Subcutaneous abdominal adipose tissue (tissue), 5 donors: ENCODE measurements at regions not wholly inside any gene's neighbourhood (a gene's known extent, or its start where the extent isn't known, plus 50 kb on each side); places are given as distances from the start of the nearest gene placed in this dataset.
"Not testable (repeated sequence)": the region's sequence is repeated elsewhere in the genome, so short reads cannot be mapped to it uniquely, and the experiment has no call there.

ENCODE experiments used
- H3K27ac ChIP-seq: one replicate; pipeline ENCODE4 v1.7.0; 2013; ENCODE audit warnings: low read depth, mild to moderate bottlenecking, inconsistent platforms, low read length, moderate library complexity
- H3K27me3 ChIP-seq, 5 donors: one replicate each; pipeline ENCODE4 v1.7.0; 2013; ENCODE audit warnings: low read length in 5 of 5, inconsistent platforms in 1 of 5; ENCODE audit not compliant: control insufficient read depth in 5 of 5, insufficient read depth in 4 of 5
- H3K36me3 ChIP-seq, 5 donors: one replicate each; pipeline ENCODE4 v1.7.0; 2013; ENCODE audit warnings: low read length in 5 of 5; ENCODE audit not compliant: control insufficient read depth in 5 of 5, insufficient read depth in 5 of 5
- H3K4me1 ChIP-seq, 5 donors: one replicate each; pipeline ENCODE4 v1.7.0; 2013; ENCODE audit warnings: low read length in 5 of 5, mild to moderate bottlenecking in 3 of 5, moderate library complexity in 1 of 5; ENCODE audit not compliant: control insufficient read depth in 5 of 5, insufficient read depth in 5 of 5
- H3K4me3 ChIP-seq, 5 donors: one replicate each; pipeline ENCODE4 v1.7.0; 2013; ENCODE audit warnings: low read length in 5 of 5, low read depth in 1 of 5
- H3K9ac ChIP-seq, 5 donors: one replicate each; pipeline ENCODE4 v1.7.0; 2013; ENCODE audit warnings: low read length in 5 of 5, mild to moderate bottlenecking in 4 of 5, moderate library complexity in 3 of 5
- H3K9me3 ChIP-seq, 5 donors: one replicate each; pipeline ENCODE4 v1.7.0; 2013; ENCODE audit warnings: low read length in 5 of 5; ENCODE audit not compliant: control insufficient read depth in 5 of 5
- donor health status: healthy.
- donor health status: healthy.
- donor health status: healthy.
- donor health status: healthy.
- donor health status: healthy.

- H3K27ac ChIP-seq, H3K4me3 ChIP-seq, H3K4me1 ChIP-seq, H3K9ac ChIP-seq, H3K27me3 ChIP-seq, H3K9me3 ChIP-seq, H3K36me3 ChIP-seq: not testable (repeated sequence)
These were observed 117.5 kb upstream of the FBXO28 start for GRCh38 chr1:223996376-223996775.

- H3K9me3 ChIP-seq, H3K36me3 ChIP-seq: not testable (repeated sequence)
- H3K27ac ChIP-seq, result peak overlapping the region; percentile 75
These were observed 121.3 kb upstream of the FBXO28 start for GRCh38 chr1:223992456-223993246.

GRCh38 chr1:223991297-223991857, 122.5 kb upstream of the FBXO28 start:
- not testable (repeated sequence) for H3K4me3 ChIP-seq, H3K27ac ChIP-seq, H3K4me1 ChIP-seq, H3K9ac ChIP-seq, H3K9me3 ChIP-seq, H3K27me3 ChIP-seq, H3K36me3 ChIP-seq

More at GRCh38 chr1:223992456-223993246, 121.3 kb upstream of the FBXO28 start:
- not testable (repeated sequence) for H3K4me1 ChIP-seq, H3K27me3 ChIP-seq
- Histone ChIP-seq H3K4me3 (peak overlapping the region; percentile 55 to 70 (median 61)), H3K9ac (peak overlapping the region in 3 of 5 donors; percentile 64 to 73 (median 72))

- not testable (repeated sequence) for H3K9ac ChIP-seq, H3K27me3 ChIP-seq, H3K36me3 ChIP-seq, H3K4me3 ChIP-seq, H3K27ac ChIP-seq, H3K9me3 ChIP-seq, H3K4me1 ChIP-seq
These were observed 116.2 kb upstream of the TP53BP2 start for GRCh38 chr1:223961985-223962384.

GRCh38 chr1:223952801-223953200, 107.1 kb upstream of the TP53BP2 start:
- not testable (repeated sequence) for H3K4me3 ChIP-seq, H3K27ac ChIP-seq, H3K36me3 ChIP-seq, H3K27me3 ChIP-seq, H3K4me1 ChIP-seq, H3K9me3 ChIP-seq, H3K9ac ChIP-seq

- H3K9ac ChIP-seq, H3K36me3 ChIP-seq, H3K9me3 ChIP-seq, H3K4me3 ChIP-seq, H3K4me1 ChIP-seq, H3K27ac ChIP-seq, H3K27me3 ChIP-seq: not testable (repeated sequence)
These were observed 105.8 kb upstream of the TP53BP2 start for GRCh38 chr1:223951551-223951950.

- H3K27me3 ChIP-seq, H3K4me1 ChIP-seq: not testable (repeated sequence)
These were observed 104.2 kb upstream of the TP53BP2 start for GRCh38 chr1:223949944-223950343.

GRCh38 chr1:223948041-223948440, 102.3 kb upstream of the TP53BP2 start:
- H3K4me1 ChIP-seq, H3K36me3 ChIP-seq, H3K27ac ChIP-seq, H3K27me3 ChIP-seq, H3K9ac ChIP-seq, H3K4me3 ChIP-seq, H3K9me3 ChIP-seq: not testable (repeated sequence)

More at GRCh38 chr1:223949944-223950343, 104.2 kb upstream of the TP53BP2 start:
- not testable (repeated sequence) for H3K4me3 ChIP-seq, H3K9ac ChIP-seq, H3K36me3 ChIP-seq, H3K9me3 ChIP-seq, H3K27ac ChIP-seq

- not testable (repeated sequence) for H3K9me3 ChIP-seq, H3K4me1 ChIP-seq, H3K4me3 ChIP-seq, H3K27ac ChIP-seq, H3K27me3 ChIP-seq, H3K9ac ChIP-seq, H3K36me3 ChIP-seq
These were observed 90.8 kb upstream of the TP53BP2 start for GRCh38 chr1:223936592-223936991.

GRCh38 chr1:223931476-223931875, 85.7 kb upstream of the TP53BP2 start:
- not testable (repeated sequence) for H3K4me1 ChIP-seq, H3K9ac ChIP-seq, H3K9me3 ChIP-seq, H3K27ac ChIP-seq, H3K36me3 ChIP-seq, H3K4me3 ChIP-seq, H3K27me3 ChIP-seq
